Heart left ventricle (tissue), 16 donors: ENCODE measurements at regions not wholly inside any gene's neighbourhood (a gene's known extent, or its start where the extent isn't known, plus 50 kb on each side); places are given as distances from the start of the nearest gene placed in this dataset.

ENCODE experiments used
- ATAC-seq, 4 donors: fragments of 200-7000 bp; cut with Tn5 transposase; one replicate each; pipeline ENCODE4 v1.9.1; 2020 to 2022; ENCODE audit warnings: moderate library complexity in 4 of 4, mild to moderate bottlenecking in 3 of 4, moderate number of reproducible peaks in 1 of 4
- DNase-seq, 5 donors: peaks; one replicate each; pipeline ENCODE4 v3.0.0-alpha.2; 2020
- H3K27ac ChIP-seq, 12 donors: fragments of 200-600 bp; sonication (generic) in 4 of 12; one replicate each; pipeline versions ENCODE4 v1.5.0 to v1.8.0; 2016 to 2022; ENCODE audit warnings: mild to moderate bottlenecking in 2 of 12
- H3K27me3 ChIP-seq, 9 donors: fragments of 200-600 bp; sonication (generic) in 2 of 9; one replicate each; pipeline versions ENCODE4 v1.5.1 to v1.8.0; 2016 to 2022; ENCODE audit warnings: mild to moderate bottlenecking in 3 of 9
- H3K36me3 ChIP-seq, 9 donors: fragments of 200-600 bp; sonication (generic) in 2 of 9; one replicate each; pipeline versions ENCODE4 v1.5.0 to v1.8.0; 2018 to 2022; ENCODE audit warnings: mild to moderate bottlenecking in 2 of 9
- H3K4me1 ChIP-seq, 12 donors: fragments of 200-600 bp; sonication (generic) in 4 of 12; one replicate each; pipeline versions ENCODE4 v1.5.0 to v1.8.0; 2016 to 2022; ENCODE audit warnings: mild to moderate bottlenecking in 3 of 12
- H3K4me3 ChIP-seq, 12 donors: fragments of 200-600 bp; sonication (generic) in 4 of 12; one replicate each; pipeline versions ENCODE4 v1.5.0 to v1.8.0; 2017 to 2022; ENCODE audit warnings: mild to moderate bottlenecking in 9 of 12, moderate library complexity in 4 of 12
- H3K9me3 ChIP-seq, 12 donors: fragments of 200-600 bp; sonication (generic) in 4 of 12; one replicate each; pipeline versions ENCODE4 v1.5.0 to v1.8.0; 2016 to 2022; ENCODE audit warnings: mild to moderate bottlenecking in 1 of 12
- CTCF ChIP-seq, 12 donors: fragments of 200-600 bp; sonication (generic) in 4 of 12; IDR thresholded peaks; one replicate each; pipeline versions ENCODE4 v1.5.0 to v1.8.0; 2018 to 2022; ENCODE audit warnings: antibody characterized with exemption in 12 of 12, mild to moderate bottlenecking in 5 of 12
- POLR2A ChIP-seq, 2 donors: fragments of 450-650 bp; IDR thresholded peaks; one replicate each; pipeline ENCODE4 v1.6.1; 2017; ENCODE audit warnings: antibody characterized with exemption in 2 of 2, mild to moderate bottlenecking in 2 of 2, moderate library complexity in 2 of 2
- WGBS, 4 donors: extraction: QIAGEN DNeasy Blood & Tissue Kit in 2 of 4; methylation state at CpG; one replicate each; pipeline versions ENCODE4 v1.1.5 to v1.1.7; 2013 to 2018; 5-methylcytosine and 5-hydroxymethylcytosine counted together
- intact Hi-C, 10 donors: fragments of 100-400 bp; cut with DNase I; formaldehyde crosslinking; loops; one replicate each; pipeline versions ENCODE4 v1.11.1 to v1.14.2; 2022
- donor health status: ischemic (EF 13 %, LVEDD 7.1; RV severe dilation, severe dysfunction).
- donor health status: healthy with polysubstance abuse.
- donor health status: DM: no; HTN: yes; CAD: no.
- donor health status: DM: no; HTN: no; CAD: no.
- donor health status: ischemic (EF 25% LVEDD 6.9; RV normal size, moderate dysfunction).
- donor health status: ischemic (EF 25% LVEDD 5.7; RV mildly dilated, moderate dysfunction).
- donor health status: healthy.
- donor health status: DM: yes; HTN: yes; CAD: no.
- donor health status: ischemic (EF 35%, LVEDD 5.7; RV mildly dilated, moderate dysfunction).
- donor health status: nonischemic (EF 11% LVEDD 7.7; RV severe dilation, severe dysfunction).
- donor health status: DM: yes; HTN: yes; CAD: no.
- donor health status: PGD.
- donor health status: ischemic (EF 29% LVEDD 5.4; RV normal size, mild dysfunction).
- donor health status: nonischemic (EF 23%, LVEDD 6.1; RV moderate dilation, normal function).

- H3K27ac ChIP-seq = no peak overlapping the region
- peaks cover 0 to 2% (median 0%) of the 10 kb centered on the region in 12 donors for H3K4me1 ChIP-seq
- H3K4me3 ChIP-seq = no peak overlapping the region
- H3K36me3 ChIP-seq = no peaks in the 10 kb centered on the region
- H3K27me3 ChIP-seq = no peaks in the 10 kb centered on the region
- WGBS, 4 donors = 90 to 95% (median 92%) methylated on average over 1 of the region's 1 CpG
- intact Hi-C loops = no loop called here
- TF ChIP-seq CTCF (IDR thresholded peaks at IDR 0.05) = no peak
- no peak for TF ChIP-seq POLR2A (IDR thresholded peaks at IDR 0.05)
- no peak for DNase-seq
- H3K9me3 ChIP-seq = no peaks in the 10 kb centered on the region
- no peak for ATAC-seq
Measured at GRCh38 chr5:89450149-89450538, 567.2 kb upstream of the MEF2C start.

GRCh38 chr5:89449392-89450148 is 566.6 kb upstream of the MEF2C start:
- intact Hi-C loops = no loop called here
- ATAC-seq = no peak
- DNase-seq = no peak
- H3K36me3 ChIP-seq = no peaks in the 10 kb centered on the region
- no peaks in the 10 kb centered on the region for H3K9me3 ChIP-seq
- H3K4me3 ChIP-seq = no peak overlapping the region
- 82 to 91% (median 85%) methylated on average over 3 of the region's 3 CpGs for WGBS, 4 donors
- H3K27ac ChIP-seq = no peak overlapping the region
- H3K27me3 ChIP-seq = no peaks in the 10 kb centered on the region
- no peak for TF ChIP-seq POLR2A (IDR thresholded peaks at IDR 0.05)
- TF ChIP-seq CTCF (IDR thresholded peaks at IDR 0.05) = no peak
- peaks cover 0 to 8% (median 0%) of the 10 kb centered on the region in 12 donors for H3K4me1 ChIP-seq

GRCh38 chr5:89447027-89447426 is 564.0 kb upstream of the MEF2C start:
- H3K4me3 ChIP-seq = no peak overlapping the region
- ATAC-seq (no peak), DNase-seq (no peak)
- intact Hi-C loops = no loop called here
- TF ChIP-seq POLR2A (IDR thresholded peaks at IDR 0.05) = no peak
- no peaks in the 10 kb centered on the region for H3K9me3 ChIP-seq
- H3K27ac ChIP-seq = no peak overlapping the region
- peaks cover 0 to 13% (median 0%) of the 10 kb centered on the region in 12 donors for H3K4me1 ChIP-seq
- H3K36me3 ChIP-seq = no peaks in the 10 kb centered on the region
- no peaks in the 10 kb centered on the region for H3K27me3 ChIP-seq
- WGBS, 4 donors = 81 to 88% (median 83%) methylated on average over 3 of the region's 3 CpGs

GRCh38 chr5:89445106-89445745 is 562.2 kb upstream of the MEF2C start:
- 90 to 97% (median 95%) methylated on average over 5 of the region's 5 CpGs for WGBS, 4 donors
- DNase-seq = no peak
- Histone ChIP-seq H3K4me1 (peaks cover 0 to 13% (median 0%) of the 10 kb centered on the region in 12 donors), H3K27ac (no peak overlapping the region), H3K27me3 (no peaks in the 10 kb centered on the region), H3K9me3 (no peaks in the 10 kb centered on the region), H3K36me3 (no peaks in the 10 kb centered on the region), H3K4me3 (no peak overlapping the region)
- no peak for TF ChIP-seq POLR2A (IDR thresholded peaks at IDR 0.05)
- no peak for ATAC-seq
- intact Hi-C loops = no loop called here

GRCh38 chr5:89444088-89444487 is 561.1 kb upstream of the MEF2C start:
- intact Hi-C loops = no loop called here
- no peak for DNase-seq

More at GRCh38 chr5:89444088-89444487, 561.1 kb upstream of the MEF2C start:
- Histone ChIP-seq H3K4me1 (peaks cover 0 to 13% (median 0%) of the 10 kb centered on the region in 12 donors), H3K36me3 (no peaks in the 10 kb centered on the region), H3K4me3 (no peak overlapping the region), H3K9me3 (no peaks in the 10 kb centered on the region), H3K27ac (no peak overlapping the region), H3K27me3 (no peaks in the 10 kb centered on the region)
- WGBS, 4 donors = 76 to 82% (median 77%) methylated on average over 3 of the region's 3 CpGs
- no peak for ATAC-seq
- no peak for TF ChIP-seq POLR2A (IDR thresholded peaks at IDR 0.05)
